DMS114 treated with DMSO at 0.1 percent for 48 hours (cell line): ENCODE measurements at regions not wholly inside any gene's neighbourhood (a gene's known extent, or its start where the extent isn't known, plus 50 kb on each side); places are given as distances from the start of the nearest gene placed in this dataset.
"Not testable (repeated sequence)": the region's sequence is repeated elsewhere in the genome, so short reads cannot be mapped to it uniquely, and the experiment has no call there.

ENCODE experiments used
- DNase-seq: peaks from one replicate; lab custom pipeline; 2025; ENCODE audit not compliant: unreplicated experiment; lab: John Stamatoyannopoulos, UW

- no peak for DNase-seq
These were observed 608.6 kb upstream of the ADGRB3 start for GRCh38 chr6:68026483-68026882.

- DNase-seq: no peak
These were observed 609.3 kb upstream of the ADGRB3 start for GRCh38 chr6:68025764-68026163.

GRCh38 chr6:68024570-68025269 lies 610.4 kb upstream of the ADGRB3 start:
- no peak for DNase-seq

GRCh38 chr6:68022968-68023367 lies 612.1 kb upstream of the ADGRB3 start:
- not testable (repeated sequence) for DNase-seq

- no peak for DNase-seq
These were observed 621.1 kb upstream of the ADGRB3 start for GRCh38 chr6:68013780-68014515.

GRCh38 chr6:68012822-68013221 lies 622.3 kb upstream of the ADGRB3 start:
- no peak for DNase-seq

GRCh38 chr6:68010936-68011335 lies 624.1 kb upstream of the ADGRB3 start:
- DNase-seq: no peak

GRCh38 chr6:68008445-68008844 lies 626.6 kb upstream of the ADGRB3 start:
- no peak for DNase-seq

- no peak for DNase-seq
These were observed 627.4 kb upstream of the ADGRB3 start for GRCh38 chr6:68007717-68008116.

GRCh38 chr6:67986694-67987232 lies 648.3 kb upstream of the ADGRB3 start:
- no peak for DNase-seq

GRCh38 chr6:67976486-67976885 lies 658.6 kb upstream of the ADGRB3 start:
- DNase-seq: no peak

GRCh38 chr6:67974931-67975330 lies 660.2 kb upstream of the ADGRB3 start:
- DNase-seq: no peak

GRCh38 chr6:67971812-67972211 lies 663.3 kb upstream of the ADGRB3 start:
- no peak for DNase-seq

- no peak for DNase-seq
These were observed 668.3 kb upstream of the ADGRB3 start for GRCh38 chr6:67966830-67967229.

- DNase-seq: no peak
These were observed 678.7 kb upstream of the ADGRB3 start for GRCh38 chr6:67956352-67956751.

- no peak for DNase-seq
These were observed 682.1 kb upstream of the ADGRB3 start for GRCh38 chr6:67952948-67953347.

- no peak for DNase-seq
These were observed 683.0 kb upstream of the ADGRB3 start for GRCh38 chr6:67952121-67952520.

GRCh38 chr6:67947762-67948161 lies 687.3 kb upstream of the ADGRB3 start:
- DNase-seq: not testable (repeated sequence)

- no peak for DNase-seq
These were observed 699.1 kb upstream of the ADGRB3 start for GRCh38 chr6:67935976-67936477.

- no peak for DNase-seq
These were observed 701.8 kb upstream of the ADGRB3 start for GRCh38 chr6:67933278-67933677.

GRCh38 chr6:67922588-67922987 lies 712.5 kb upstream of the ADGRB3 start:
- not testable (repeated sequence) for DNase-seq

GRCh38 chr6:67920040-67920439 lies 715.0 kb upstream of the ADGRB3 start:
- DNase-seq: not testable (repeated sequence)
